ENCODE measurements at regions not wholly inside any gene's neighbourhood (a gene's known extent, or its start where the extent isn't known, plus 50 kb on each side); places are given as distances from the start of the nearest gene placed in this dataset.

- peaks cover 3% of the 10 kb centered on the region for H3K4me1 Mint-ChIP-seq (ENCODE audit: low read depth)
- no peak overlapping the region for H3K4me3 Mint-ChIP-seq (ENCODE audit: low read depth)
- DNase-seq (ENCODE audit: low spot score, unreplicated experiment): no peak
- H3K9me3 Mint-ChIP-seq (ENCODE audit: low read depth): no peaks in the 10 kb centered on the region
- no peak for TF ChIP-seq CTCF (IDR thresholded peaks at IDR 0.05; ENCODE audit: unreplicated experiment)
- no peak overlapping the region for H3K27ac Mint-ChIP-seq
- H3K36me3 Mint-ChIP-seq (ENCODE audit: insufficient read depth): no peaks in the 10 kb centered on the region
- peaks cover 61% of the 10 kb centered on the region for H3K27me3 Mint-ChIP-seq
These were observed 61.0 kb upstream of the THY1 start for GRCh38 chr11:119483881-119484371.

GRCh38 chr11:119483341-119483880 is 60.4 kb upstream of the THY1 start:
- no peak overlapping the region for H3K27ac Mint-ChIP-seq

GRCh38 chr11:119482521-119483011 is 59.6 kb upstream of the THY1 start:
- no peak for TF ChIP-seq CTCF (IDR thresholded peaks at IDR 0.05; ENCODE audit: unreplicated experiment)
- Mint-ChIP-seq H3K4me3 (ENCODE audit: low read depth) (no peak overlapping the region), H3K27me3 (peaks cover 52% of the 10 kb centered on the region), H3K36me3 (ENCODE audit: insufficient read depth) (no peaks in the 10 kb centered on the region), H3K9me3 (ENCODE audit: low read depth) (no peaks in the 10 kb centered on the region), H3K4me1 (ENCODE audit: low read depth) (peaks cover 3% of the 10 kb centered on the region), H3K27ac (no peak overlapping the region)
- DNase-seq (ENCODE audit: low spot score, unreplicated experiment): no peak

More at GRCh38 chr11:119483341-119483880, 60.4 kb upstream of the THY1 start:
- H3K4me1 Mint-ChIP-seq (ENCODE audit: low read depth): peaks cover 3% of the 10 kb centered on the region
- H3K27me3 Mint-ChIP-seq: peaks cover 58% of the 10 kb centered on the region
- TF ChIP-seq CTCF (IDR thresholded peaks at IDR 0.05; ENCODE audit: unreplicated experiment): no peak
- DNase-seq (ENCODE audit: low spot score, unreplicated experiment): no peak
- no peaks in the 10 kb centered on the region for H3K9me3 Mint-ChIP-seq (ENCODE audit: low read depth)
- no peak overlapping the region for H3K4me3 Mint-ChIP-seq (ENCODE audit: low read depth)
- H3K36me3 Mint-ChIP-seq (ENCODE audit: insufficient read depth): no peaks in the 10 kb centered on the region

DNA sequence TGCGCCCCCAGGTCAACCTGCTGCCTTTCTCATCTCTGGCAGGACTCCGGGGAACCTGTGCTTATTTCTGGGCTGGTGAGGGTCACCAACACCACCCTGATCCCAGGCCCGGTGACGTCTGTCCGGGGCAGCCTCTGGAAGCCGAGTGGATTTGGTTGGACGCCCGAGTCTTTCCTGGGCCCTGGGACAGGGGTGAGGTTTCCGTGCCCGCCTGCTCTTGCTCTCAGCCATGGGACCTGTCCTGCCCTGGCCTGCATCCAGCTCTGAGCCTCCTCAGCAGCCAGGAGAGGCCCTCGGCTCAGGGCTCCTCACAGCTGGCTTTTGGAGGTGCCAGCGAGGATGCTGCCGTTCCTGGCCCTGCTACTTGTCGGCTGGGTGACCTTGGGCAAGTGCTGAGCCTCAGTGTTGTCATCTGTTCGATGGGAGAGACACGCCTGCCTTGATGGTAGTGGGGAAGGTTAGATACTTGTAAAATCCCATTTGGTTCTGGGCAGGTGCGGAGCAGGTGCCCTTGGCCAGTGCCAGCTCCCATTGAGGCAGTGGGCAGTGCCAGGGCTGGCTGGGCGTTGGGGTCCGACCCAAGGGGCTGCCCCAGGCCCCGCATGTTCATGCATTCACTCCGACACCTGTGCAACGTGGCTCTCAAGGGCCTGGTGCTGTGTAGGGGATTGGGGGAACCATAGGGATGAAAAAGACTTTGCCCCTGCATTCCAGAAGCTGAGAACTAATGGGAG is 58.9 kb upstream of the THY1 start:
- H3K27ac Mint-ChIP-seq: no peak overlapping the region
- no peak for TF ChIP-seq CTCF (IDR thresholded peaks at IDR 0.05; ENCODE audit: unreplicated experiment)
- no peaks in the 10 kb centered on the region for H3K9me3 Mint-ChIP-seq (ENCODE audit: low read depth)
- H3K36me3 Mint-ChIP-seq (ENCODE audit: insufficient read depth): no peaks in the 10 kb centered on the region
- H3K27me3 Mint-ChIP-seq: peaks cover 55% of the 10 kb centered on the region
- DNase-seq (ENCODE audit: low spot score, unreplicated experiment): no peak
- peaks cover 3% of the 10 kb centered on the region for H3K4me1 Mint-ChIP-seq (ENCODE audit: low read depth)
- H3K4me3 Mint-ChIP-seq (ENCODE audit: low read depth): no peak overlapping the region

DNA sequence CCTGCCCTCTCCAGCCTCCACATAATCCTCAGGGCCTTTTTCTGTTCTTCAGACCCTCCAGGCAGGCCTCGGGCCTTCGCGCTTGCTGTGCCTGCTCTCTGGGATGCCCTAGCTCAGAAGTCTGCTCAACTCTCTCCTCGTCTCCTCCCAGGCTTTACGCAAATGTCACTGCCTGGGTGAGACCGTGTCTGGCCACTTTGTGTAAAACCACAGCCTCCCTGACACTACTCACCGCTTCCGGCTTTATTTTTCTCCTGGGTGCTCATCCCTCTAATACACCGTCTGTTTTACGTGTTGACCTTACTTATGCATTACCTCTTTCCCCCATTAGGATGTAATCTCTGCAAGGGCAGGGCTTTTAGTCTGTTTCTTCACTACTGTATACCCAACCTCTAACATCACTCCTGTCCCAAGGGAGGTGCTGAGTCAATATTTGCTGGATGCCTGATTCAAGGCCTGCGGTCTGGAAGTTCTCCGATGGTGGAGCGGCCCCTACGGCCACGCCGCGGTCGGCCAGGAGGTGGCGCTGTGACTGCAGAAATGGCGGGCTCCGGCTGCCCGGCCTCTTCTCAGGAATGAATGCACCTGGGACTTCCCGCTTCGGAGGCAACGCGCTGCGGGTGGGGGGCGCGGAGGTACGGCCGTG is 58.2 kb upstream of the THY1 start:
- H3K4me1 Mint-ChIP-seq (ENCODE audit: low read depth): peaks cover 3% of the 10 kb centered on the region
- DNase-seq (ENCODE audit: low spot score, unreplicated experiment): peak; percentile 93
- H3K36me3 Mint-ChIP-seq (ENCODE audit: insufficient read depth): no peaks in the 10 kb centered on the region
- no peak overlapping the region for H3K27ac Mint-ChIP-seq
- H3K27me3 Mint-ChIP-seq: peaks cover 56% of the 10 kb centered on the region
- peak; percentile 99 for TF ChIP-seq CTCF (IDR thresholded peaks at IDR 0.05; ENCODE audit: unreplicated experiment)
- no peak overlapping the region for H3K4me3 Mint-ChIP-seq (ENCODE audit: low read depth)
- no peaks in the 10 kb centered on the region for H3K9me3 Mint-ChIP-seq (ENCODE audit: low read depth)

Data from progenitor cell of endocrine pancreas (in vitro differentiated cells).